Type B pancreatic cell (in vitro differentiated cells): ENCODE measurements at regions not wholly inside any gene's neighbourhood (a gene's known extent, or its start where the extent isn't known, plus 50 kb on each side); places are given as distances from the start of the nearest gene placed in this dataset.

Experiments used
- DNase-seq: peaks from one replicate; pipeline ENCODE4 v3.0.0; 2021; ENCODE audit warnings: mixed read lengths; ENCODE audit not compliant: unreplicated experiment; ENCODE audit errors: extremely low spot score
- H3K27ac Mint-ChIP-seq: 2 replicates; pipeline ENCODE4 v1.8.0; 2021; ENCODE audit warnings: mild to moderate bottlenecking, mixed read lengths
- H3K27me3 Mint-ChIP-seq: 2 replicates; pipeline ENCODE4 v1.8.0; 2021; ENCODE audit warnings: mixed read lengths
- H3K36me3 Mint-ChIP-seq: 2 replicates; pipeline ENCODE4 v1.8.0; 2021; ENCODE audit warnings: mixed read lengths
- H3K4me1 Mint-ChIP-seq: one replicate; pipeline ENCODE4 v1.8.0; 2021; ENCODE audit warnings: mixed read lengths; ENCODE audit not compliant: unreplicated experiment
- H3K4me3 Mint-ChIP-seq: 2 replicates; pipeline ENCODE4 v1.8.0; 2021; ENCODE audit warnings: mild to moderate bottlenecking, mixed read lengths
- H3K9me3 Mint-ChIP-seq: 2 replicates; pipeline ENCODE4 v1.8.0; 2021; ENCODE audit warnings: mixed read lengths
- CTCF ChIP-seq: fragments of 200-600 bp; sonication (generic); conservative IDR thresholded peaks from 2 replicates; pipeline ENCODE4 v1.5.0; 2021; ENCODE audit warnings: antibody characterized with exemption, mild to moderate bottlenecking

GRCh38 chr3:76403556-76403955, 618.2 kb upstream of the ZNF717 start:
- no peaks in the 10 kb centered on the region for H3K36me3 Mint-ChIP-seq
- DNase-seq: no peak
- no peak overlapping the region for H3K4me3 Mint-ChIP-seq
- H3K27ac Mint-ChIP-seq: no peak overlapping the region
- H3K4me1 Mint-ChIP-seq: peaks cover 5% of the 10 kb centered on the region
- H3K9me3 Mint-ChIP-seq: no peaks in the 10 kb centered on the region
- no peak for TF ChIP-seq CTCF
- H3K27me3 Mint-ChIP-seq: no peaks in the 10 kb centered on the region

GRCh38 chr3:76405196-76405595, 619.8 kb upstream of the ZNF717 start:
- Mint-ChIP-seq H3K27me3 (no peaks in the 10 kb centered on the region), H3K4me1 (no peaks in the 10 kb centered on the region), H3K9me3 (no peaks in the 10 kb centered on the region), H3K4me3 (no peak overlapping the region), H3K36me3 (no peaks in the 10 kb centered on the region), H3K27ac (no peak overlapping the region)
- TF ChIP-seq CTCF: no peak
- no peak for DNase-seq

GRCh38 chr3:76410762-76411281, 625.5 kb upstream of the ZNF717 start:
- H3K9me3 Mint-ChIP-seq: no peaks in the 10 kb centered on the region
- H3K27me3 Mint-ChIP-seq: no peaks in the 10 kb centered on the region
- no peak overlapping the region for H3K4me3 Mint-ChIP-seq

GRCh38 chr3:76415384-76415783, 624.5 kb upstream of the ROBO2 start:
- Mint-ChIP-seq H3K36me3 (no peaks in the 10 kb centered on the region), H3K4me1 (no peaks in the 10 kb centered on the region), H3K27me3 (no peaks in the 10 kb centered on the region), H3K4me3 (no peak overlapping the region), H3K9me3 (no peaks in the 10 kb centered on the region), H3K27ac (no peak overlapping the region)
- TF ChIP-seq CTCF: no peak
- DNase-seq: no peak

More at GRCh38 chr3:76410762-76411281, 625.5 kb upstream of the ZNF717 start:
- no peak for DNase-seq
- TF ChIP-seq CTCF: no peak
- Mint-ChIP-seq H3K36me3 (no peaks in the 10 kb centered on the region), H3K27ac (no peak overlapping the region), H3K4me1 (no peaks in the 10 kb centered on the region)

- no peak for TF ChIP-seq CTCF
- Mint-ChIP-seq H3K4me1 (no peaks in the 10 kb centered on the region), H3K4me3 (no peak overlapping the region), H3K27ac (no peak overlapping the region), H3K27me3 (no peaks in the 10 kb centered on the region), H3K36me3 (no peaks in the 10 kb centered on the region), H3K9me3 (no peaks in the 10 kb centered on the region)
- DNase-seq: no peak
Measured at GRCh38 chr3:76429581-76430177, 610.2 kb upstream of the ROBO2 start.
